PC-9 (cell line): ENCODE measurements at regions not wholly inside any gene's neighbourhood (a gene's known extent, or its start where the extent isn't known, plus 50 kb on each side); places are given as distances from the start of the nearest gene placed in this dataset.
"Not testable (repeated sequence)": the region's sequence is repeated elsewhere in the genome, so short reads cannot be mapped to it uniquely, and the experiment has no call there.

Source experiments
- BruUV-seq: library from RNA; stranded (reverse); fragments of 400-500 nt; replicated peaks from 2 replicates; lab custom pipeline; 2021; lab: Mats Ljungman, UMichigan
- CTCF ChIA-PET: fragments of 300-600 bp; sonication (Branson Sonifier 250); formaldehyde crosslinking; loops from one replicate; lab custom pipeline; 2022; ENCODE audit warnings: antibody characterized with exemption; lab: Charles Lee
- POLR2A ChIA-PET: fragments of 300-600 bp; sonication (Branson Sonifier 250); formaldehyde crosslinking; loops from one replicate; lab custom pipeline; 2022; ENCODE audit warnings: antibody characterized with exemption; ENCODE audit not compliant: unreplicated experiment; lab: Charles Lee
- DNase-seq, 2 experiments: peaks; one replicate each; pipeline versions ENCODE4 v3.0.0 to v3.0.0-alpha.2; 2015 to 2022; ENCODE audit warnings: mixed read lengths in 1 of 2
- H2AFZ ChIP-seq: fragments of 200-600 bp; sonication (generic); 2 replicates; pipeline ENCODE4 v1.8.1; 2017; ENCODE audit warnings: antibody characterized with exemption
- H3F3A ChIP-seq: fragments of 200-600 bp; sonication (generic); 2 replicates; pipeline ENCODE4 v1.8.1; 2017; ENCODE audit warnings: antibody characterized with exemption, mild to moderate bottlenecking, low read depth; ENCODE audit not compliant: insufficient read depth
- H3K27ac ChIP-seq: fragments of 200-600 bp; sonication (generic); 2 replicates; pipeline ENCODE4 v1.6.1; 2016; ENCODE audit warnings: mixed run types
- H3K27me3 ChIP-seq: fragments of 200-600 bp; sonication (generic); 2 replicates; pipeline ENCODE4 v1.6.1; 2016; ENCODE audit warnings: low read depth, mixed run types; ENCODE audit not compliant: insufficient read depth
- H3K36me3 ChIP-seq: fragments of 200-600 bp; sonication (generic); 2 replicates; pipeline ENCODE4 v1.6.1; 2016; ENCODE audit warnings: low read depth, mixed run types
- H3K4me1 ChIP-seq: fragments of 200-600 bp; sonication (generic); replicated peaks from 2 replicates; pipeline ENCODE4 v1.6.1; 2016; ENCODE audit warnings: mixed run types; ENCODE audit not compliant: insufficient read depth
- H3K4me2 ChIP-seq: fragments of 200-600 bp; sonication (generic); 2 replicates; pipeline ENCODE4 v1.6.1; 2017; ENCODE audit warnings: mixed run types
- H3K4me3 ChIP-seq: fragments of 200-600 bp; sonication (generic); 2 replicates; pipeline ENCODE4 v1.6.1; 2016; ENCODE audit warnings: mixed run types
- H3K79me2 ChIP-seq: fragments of 200-600 bp; sonication (generic); 2 replicates; pipeline ENCODE4 v1.6.1; 2017; ENCODE audit warnings: low read depth, mixed run types
- H3K9me2 ChIP-seq: fragments of 200-600 bp; sonication (generic); 2 replicates; pipeline ENCODE4 v1.8.1; 2017; ENCODE audit warnings: mild to moderate bottlenecking; ENCODE audit not compliant: insufficient read depth
- H3K9me3 ChIP-seq: fragments of 200-600 bp; sonication (generic); 2 replicates; pipeline ENCODE4 v1.8.1; 2016; ENCODE audit warnings: low read depth; ENCODE audit not compliant: insufficient read depth
- H4K20me1 ChIP-seq: fragments of 200-600 bp; sonication (generic); 2 replicates; pipeline ENCODE4 v1.8.1; 2017; ENCODE audit not compliant: insufficient read depth
- CTCF ChIP-seq: fragments of 200-600 bp; sonication (generic); conservative IDR thresholded peaks from 2 replicates; pipeline ENCODE4 v1.6.1; 2017; ENCODE audit warnings: mixed run types, antibody characterized with exemption, mild to moderate bottlenecking, moderate library complexity
- EZH2 ChIP-seq: fragments of 200-600 bp; sonication (generic); IDR thresholded peaks from 2 replicates; pipeline ENCODE4 v1.8.0; 2017; ENCODE audit warnings: antibody characterized with exemption, low read depth
- intact Hi-C: fragments of 100-400 bp; cut with micrococcal nuclease; formaldehyde crosslinking; loops from one replicate; pipeline ENCODE4 v1.10.0; 2022; ENCODE audit not compliant: unreplicated experiment

- no peaks in the 10 kb centered on the region for H3K9me3 ChIP-seq
- H2AFZ ChIP-seq: no peak overlapping the region; the same call in 1 of the 2 replicates
- H3F3A ChIP-seq: no peaks in the 10 kb centered on the region
- no peaks in the 10 kb centered on the region for H3K36me3 ChIP-seq
- BruUV-seq: no TSS peak
- no peak overlapping the region for H3K4me3 ChIP-seq
- H3K79me2 ChIP-seq: no peaks in the 10 kb centered on the region
- TF ChIP-seq CTCF (no peak), EZH2 (no peak)
- H3K27ac ChIP-seq: no peak overlapping the region
- H3K4me2 ChIP-seq: no peak overlapping the region
- H3K4me1 ChIP-seq: no peaks in the 10 kb centered on the region
- H4K20me1 ChIP-seq: no peaks in the 10 kb centered on the region
- H3K9me2 ChIP-seq: no peaks in the 10 kb centered on the region
- H3K27me3 ChIP-seq: no peaks in the 10 kb centered on the region
- CTCF ChIA-PET: no interaction called here
- DNase-seq: no peak
- intact Hi-C loops: no loop called here
- POLR2A ChIA-PET: no interaction called here
Measured at GRCh38 chr4:131603705-131604104, 1545.4 kb upstream of the PCDH10 start.

GRCh38 chr4:131609039-131609438, 1540.1 kb upstream of the PCDH10 start:
- no peaks in the 10 kb centered on the region for H3K79me2 ChIP-seq
- no peak overlapping the region for H3K4me2 ChIP-seq
- POLR2A ChIA-PET: no interaction called here

GRCh38 chr4:131610517-131610916, 1538.6 kb upstream of the PCDH10 start:
- H3K9me3 ChIP-seq, intact Hi-C loops, H3K4me2 ChIP-seq, H3K4me3 ChIP-seq, CTCF ChIA-PET, H3K36me3 ChIP-seq, H3K79me2 ChIP-seq, H3F3A ChIP-seq, H2AFZ ChIP-seq, H3K27me3 ChIP-seq, H4K20me1 ChIP-seq, H3K9me2 ChIP-seq, H3K27ac ChIP-seq, DNase-seq, POLR2A ChIA-PET, H3K4me1 ChIP-seq, BruUV-seq: not testable (repeated sequence)

More at GRCh38 chr4:131609039-131609438, 1540.1 kb upstream of the PCDH10 start:
- Histone ChIP-seq H3K4me3 (no peak overlapping the region), H2AFZ (no peak overlapping the region), H3K4me1 (no peaks in the 10 kb centered on the region), H4K20me1 (no peaks in the 10 kb centered on the region), H3K9me2 (no peaks in the 10 kb centered on the region), H3K27ac (no peak overlapping the region), H3K36me3 (no peaks in the 10 kb centered on the region), H3K27me3 (no peaks in the 10 kb centered on the region), H3F3A (no peaks in the 10 kb centered on the region), H3K9me3 (no peaks in the 10 kb centered on the region)
- BruUV-seq: no TSS peak
- intact Hi-C loops: no loop called here
- DNase-seq: no peak
- CTCF ChIA-PET: no interaction called here
- TF ChIP-seq EZH2 (no peak), CTCF (no peak)

GRCh38 chr4:131613086-131613823, 1535.8 kb upstream of the PCDH10 start:
- H2AFZ ChIP-seq: no peak overlapping the region
- CTCF ChIA-PET: no interaction called here
- no peaks in the 10 kb centered on the region for H4K20me1 ChIP-seq
- POLR2A ChIA-PET: no interaction called here
- no TSS peak for BruUV-seq
- no peak for DNase-seq
- no peak for TF ChIP-seq EZH2
- no peak for TF ChIP-seq CTCF
- H3K36me3 ChIP-seq: no peaks in the 10 kb centered on the region
- H3K4me1 ChIP-seq: no peaks in the 10 kb centered on the region
- no peaks in the 10 kb centered on the region for H3K9me2 ChIP-seq
- intact Hi-C loops: no loop called here
- H3K4me2 ChIP-seq: no peak overlapping the region
- no peaks in the 10 kb centered on the region for H3K27me3 ChIP-seq
- H3K79me2 ChIP-seq: no peaks in the 10 kb centered on the region
- no peaks in the 10 kb centered on the region for H3F3A ChIP-seq
- no peaks in the 10 kb centered on the region for H3K9me3 ChIP-seq
- H3K4me3 ChIP-seq: no peak overlapping the region
- H3K27ac ChIP-seq: no peak overlapping the region
